HG02571 (cell line): ENCODE measurements at regions not wholly inside any gene's neighbourhood (a gene's known extent, or its start where the extent isn't known, plus 50 kb on each side); places are given as distances from the start of the nearest gene placed in this dataset.

Source experiments
- ATAC-seq: cut with Tn5 transposase; IDR thresholded peaks from one replicate; pipeline ENCODE4 v1.9.1; 2021; ENCODE audit warnings: mild to moderate bottlenecking, moderate library complexity; ENCODE audit not compliant: unreplicated experiment

DNA sequence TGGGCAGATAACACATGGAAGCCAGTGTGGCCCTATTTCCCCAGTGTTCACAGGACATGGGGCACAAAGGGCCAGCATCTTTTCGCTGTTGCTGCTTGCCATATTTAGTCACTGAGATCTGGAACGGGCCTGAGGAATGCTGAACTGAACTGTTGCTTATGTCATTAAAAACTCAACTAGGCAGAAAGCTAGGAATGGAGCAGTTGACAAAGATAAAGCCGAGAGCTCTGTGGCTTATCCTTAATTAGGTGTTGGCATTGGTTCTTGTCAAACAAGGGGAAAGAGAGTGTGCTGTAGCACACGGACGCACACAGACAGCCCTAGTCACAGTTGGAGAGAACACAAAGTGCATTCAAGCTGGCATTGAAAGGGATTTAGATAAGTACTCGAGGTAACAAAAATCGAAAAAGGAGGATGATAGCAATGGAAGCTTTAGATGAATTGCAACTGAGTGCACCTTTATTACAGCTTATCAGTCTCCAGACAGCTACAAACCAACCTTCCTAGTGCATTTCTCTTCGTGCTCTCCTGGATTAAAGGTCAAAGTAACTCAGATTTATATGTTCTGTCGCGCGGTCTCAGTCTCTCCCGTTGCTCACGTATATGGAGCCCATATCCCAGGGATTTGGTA is 450.2 kb upstream of the ZNF608 start:
- ATAC-seq = no peak

- ATAC-seq = no peak
These were observed 450.9 kb upstream of the ZNF608 start for GRCh38 chr5:125197321-125197720.

DNA sequence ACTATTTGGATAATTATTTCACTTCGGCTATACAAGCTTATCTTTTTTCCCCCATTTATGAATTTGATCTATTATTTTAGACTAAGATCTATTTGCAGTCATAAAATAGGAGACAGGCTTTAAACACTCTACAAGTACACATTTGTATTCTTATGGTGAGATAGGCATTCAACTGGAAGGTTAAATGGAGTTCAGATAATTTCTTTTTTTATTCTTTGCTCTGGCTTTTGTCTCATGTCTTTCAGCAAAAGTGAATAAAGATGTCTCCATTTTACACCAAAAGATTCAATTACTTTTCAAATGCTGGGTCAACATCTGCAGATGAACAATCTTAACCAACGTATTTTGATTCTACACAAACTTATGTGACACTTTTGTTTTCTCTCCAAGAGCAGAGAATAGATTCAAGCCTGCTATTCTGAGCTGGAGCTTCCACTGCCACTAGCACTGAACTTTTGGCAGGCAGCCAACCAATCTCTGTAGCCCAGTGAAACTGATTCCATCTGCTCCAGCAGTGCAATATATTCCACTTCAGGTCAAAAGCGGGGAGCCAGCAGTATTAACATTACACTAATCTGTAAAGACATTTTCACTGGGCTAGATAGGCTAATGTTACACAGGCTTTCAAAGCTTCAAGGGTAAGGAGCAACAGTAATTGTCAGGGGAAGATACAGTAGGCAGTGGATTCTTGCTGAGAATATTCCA is 452.0 kb upstream of the ZNF608 start:
- ATAC-seq = no peak

GRCh38 chr5:125199373-125199772 is 452.9 kb upstream of the ZNF608 start:
- ATAC-seq = no peak

GRCh38 chr5:125199968-125200865 is 453.8 kb upstream of the ZNF608 start:
- ATAC-seq = no peak

GRCh38 chr5:125200866-125201373 is 454.5 kb upstream of the ZNF608 start:
- no peak for ATAC-seq

DNA sequence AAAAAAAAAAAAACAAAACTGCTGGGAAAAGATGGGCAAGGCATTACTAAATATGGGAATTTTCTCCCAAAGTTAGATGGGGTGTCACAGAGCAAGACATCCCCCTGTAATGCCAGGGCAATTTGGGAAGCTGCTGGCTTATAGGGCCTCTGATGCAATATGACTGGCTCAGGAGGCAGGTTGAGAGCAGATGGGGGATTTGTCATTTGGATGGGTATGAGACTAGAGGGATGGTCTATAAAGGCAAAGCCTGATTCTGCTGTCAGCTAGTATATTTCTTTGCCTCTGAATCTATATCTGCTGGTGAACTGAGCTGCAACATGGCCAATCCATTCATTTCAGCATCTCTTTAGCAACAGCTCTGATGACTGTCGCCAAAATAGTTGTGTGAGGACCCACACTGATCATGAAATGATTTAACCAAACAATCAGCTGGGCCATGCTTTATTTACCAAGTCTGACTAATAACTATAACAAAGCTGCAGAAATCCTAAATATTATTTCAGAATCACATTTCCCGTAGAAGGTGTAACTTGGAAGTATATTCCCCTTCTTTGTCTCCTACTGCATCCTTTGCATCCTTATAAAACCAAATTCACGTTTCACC is 455.1 kb upstream of the ZNF608 start:
- ATAC-seq = no peak

DNA sequence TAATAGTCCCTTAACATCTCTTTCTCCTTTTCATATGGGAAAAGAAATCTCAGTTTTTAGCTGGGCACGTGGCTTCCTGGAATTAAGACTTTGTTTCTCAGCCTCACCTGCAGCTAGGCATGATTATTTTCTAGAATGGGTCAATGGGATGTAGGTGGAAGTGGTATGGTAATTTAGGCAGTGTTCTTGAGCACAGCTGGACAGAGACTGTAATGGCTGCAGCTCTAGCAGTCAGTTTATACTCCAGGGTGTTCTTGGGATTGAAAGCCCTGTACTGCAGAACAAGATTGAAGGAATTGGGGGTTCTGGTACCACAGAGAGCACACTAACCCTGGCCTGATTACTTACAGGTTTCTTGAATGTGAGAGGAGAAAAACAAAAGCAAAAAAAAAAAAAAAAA is 455.9 kb upstream of the ZNF608 start:
- ATAC-seq = no peak

DNA sequence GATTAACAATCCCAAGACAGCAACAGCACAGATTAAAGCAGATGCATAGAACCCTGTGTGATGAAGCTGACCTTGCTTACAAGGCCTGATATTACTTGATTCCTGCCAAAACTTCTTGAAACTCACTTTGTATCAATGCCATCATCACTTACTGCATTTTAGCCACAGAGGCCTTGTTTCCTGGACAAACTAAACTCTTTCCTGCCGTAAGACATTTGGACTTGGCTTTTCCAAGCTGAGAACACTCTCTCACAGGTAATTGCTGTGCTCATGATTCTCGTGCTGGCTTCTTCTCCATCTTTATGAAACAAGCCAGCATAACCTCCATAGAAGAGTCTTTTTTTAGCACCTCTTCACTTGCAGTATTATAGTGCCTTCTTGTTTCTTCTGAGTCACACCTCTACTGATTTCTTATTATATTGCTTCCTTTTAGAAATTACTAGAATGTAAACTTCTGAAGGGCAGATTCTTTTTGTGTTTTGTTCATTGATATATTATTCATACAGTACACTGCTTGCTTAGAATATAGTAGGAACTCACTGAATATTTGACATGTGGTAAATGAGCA is 456.5 kb upstream of the ZNF608 start:
- ATAC-seq = no peak

DNA sequence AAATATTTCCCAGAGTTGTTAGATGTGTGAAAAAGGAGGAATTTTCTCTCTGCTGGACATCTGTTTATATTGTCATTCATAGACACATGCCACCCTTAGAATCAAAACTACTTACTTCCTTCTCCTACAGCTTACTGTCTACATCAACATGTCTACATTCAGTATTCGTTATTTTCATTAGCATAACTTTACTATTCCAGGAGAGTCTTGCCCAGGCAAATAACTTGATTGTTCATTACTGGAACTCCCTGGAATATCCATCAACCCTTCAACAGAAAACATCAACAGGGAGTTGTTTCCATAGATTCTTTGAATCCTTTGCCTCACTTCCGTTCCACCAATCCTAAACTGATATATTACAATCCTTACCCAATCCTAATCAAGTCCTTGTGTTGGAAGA is 457.5 kb upstream of the ZNF608 start:
- no peak for ATAC-seq

- no peak for ATAC-seq
These were observed 459.3 kb upstream of the ZNF608 start for GRCh38 chr5:125205601-125206225.

GRCh38 chr5:125207856-125208255 is 461.4 kb upstream of the ZNF608 start:
- no peak for ATAC-seq

DNA sequence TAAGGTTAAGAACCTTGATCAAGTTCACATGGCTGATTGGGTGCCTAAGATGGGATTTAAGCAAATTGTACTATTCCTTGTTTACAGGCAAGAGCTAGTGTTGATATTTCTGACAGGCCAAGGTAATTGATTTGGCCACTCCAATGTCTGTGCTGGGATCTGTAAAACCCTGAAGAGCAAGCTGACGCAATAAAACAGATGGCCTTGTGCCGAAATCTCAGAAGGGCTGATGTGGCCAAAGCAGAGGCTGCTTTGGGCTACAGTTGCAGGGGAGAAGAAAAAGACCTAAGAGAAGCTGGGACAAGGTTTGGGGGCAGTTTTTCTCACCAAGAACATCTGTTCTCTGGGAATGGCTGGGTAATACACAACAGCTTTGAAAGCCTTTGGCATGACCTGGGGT is 463.2 kb upstream of the ZNF608 start:
- no peak for ATAC-seq

- ATAC-seq = no peak
These were observed 464.0 kb upstream of the ZNF608 start for GRCh38 chr5:125210242-125210947.

DNA sequence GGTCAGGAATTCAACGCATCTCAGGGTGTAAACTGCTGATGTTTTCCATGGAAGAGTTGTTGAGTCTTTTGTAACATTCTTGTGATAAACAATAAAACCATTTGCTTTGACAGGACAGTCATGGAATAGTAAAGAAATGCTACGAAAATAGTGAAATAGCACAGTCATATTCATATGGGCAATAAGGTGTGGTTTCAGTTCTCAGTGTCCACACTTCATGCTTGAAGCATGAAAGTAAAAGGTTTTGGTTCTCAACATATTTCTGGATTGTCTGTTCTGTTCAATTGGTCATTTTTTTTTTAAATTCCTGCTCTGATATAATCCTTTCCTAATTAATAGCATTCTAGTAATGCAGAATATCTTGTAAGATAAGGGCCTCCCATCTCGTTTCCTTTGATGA is 467.6 kb upstream of the ZNF608 start:
- peak; percentile 75 for ATAC-seq

DNA sequence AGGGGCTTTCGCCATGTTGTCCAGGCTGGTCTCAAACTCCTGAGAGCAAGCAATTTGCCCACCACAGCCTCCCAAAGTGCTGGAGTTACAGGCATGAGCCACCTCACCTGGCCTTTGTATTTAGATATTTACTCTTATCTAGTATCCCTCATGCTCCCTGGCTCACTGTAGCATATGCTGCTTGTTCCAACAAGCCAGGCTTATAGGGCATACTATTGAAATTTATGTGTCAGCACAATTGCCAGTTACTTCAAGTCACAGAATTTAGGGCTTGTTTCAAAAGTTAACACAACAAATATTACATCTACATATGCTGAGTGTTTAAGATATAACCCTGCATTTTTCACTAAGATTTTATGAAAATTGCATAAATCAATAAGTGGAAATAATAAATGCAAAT is 469.2 kb upstream of the ZNF608 start:
- ATAC-seq = no peak

DNA sequence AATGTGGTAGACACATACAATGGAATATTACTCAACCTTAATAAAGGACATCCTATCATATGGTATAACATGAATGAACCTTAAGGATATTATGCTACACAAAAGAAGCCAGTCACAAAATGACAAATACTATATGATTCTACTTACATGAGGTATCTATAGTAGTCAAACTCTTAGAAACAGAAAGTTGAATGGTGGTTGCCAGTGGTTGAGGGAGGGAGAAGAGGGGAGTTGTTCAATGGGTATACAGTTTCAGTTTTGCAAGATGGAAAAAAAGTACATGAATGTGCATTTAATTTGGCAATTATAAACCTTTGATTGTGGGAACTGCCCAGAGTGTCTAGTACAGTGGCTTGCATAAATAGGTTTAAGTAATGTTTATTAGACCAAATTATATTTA is 473.3 kb upstream of the ZNF608 start:
- no peak for ATAC-seq

DNA sequence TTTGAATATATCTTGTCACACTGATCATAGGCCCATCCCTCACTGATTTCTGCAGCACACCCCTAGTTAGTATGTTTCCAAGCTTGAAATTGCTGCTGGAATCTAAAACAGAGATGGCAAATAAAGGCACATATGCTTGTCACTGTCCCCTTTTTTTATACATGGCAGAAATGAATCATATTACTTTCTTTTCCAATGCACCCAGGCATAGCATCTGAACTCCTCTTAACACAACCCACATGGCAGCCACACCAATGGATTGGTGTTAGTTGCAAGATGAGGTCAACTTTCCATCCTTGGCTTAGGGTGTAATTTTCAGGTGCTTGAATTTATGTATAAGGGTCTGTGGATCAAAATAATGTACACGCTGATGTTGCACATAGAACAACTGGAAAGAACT is 473.8 kb upstream of the ZNF608 start:
- no peak for ATAC-seq

- ATAC-seq = no peak
These were observed 476.3 kb upstream of the ZNF608 start for GRCh38 chr5:125222597-125223240.
